GM23338 (cell line): ENCODE measurements at regions not wholly inside any gene's neighbourhood (a gene's known extent, or its start where the extent isn't known, plus 50 kb on each side); places are given as distances from the start of the nearest gene placed in this dataset.
"Not testable (repeated sequence)": the region's sequence is repeated elsewhere in the genome, so short reads cannot be mapped to it uniquely, and the experiment has no call there.

Experiments
- ATAC-seq: fragments of 200-7000 bp; cut with Tn5 transposase; 3 replicates; pipeline ENCODE4 v1.9.1; 2020
- DNase-seq: peaks from one replicate; pipeline ENCODE4 v3.0.0-alpha.2; 2015; ENCODE audit warnings: low spot score
- H2AFZ ChIP-seq: fragments of 200-600 bp; sonication (generic); 2 replicates; pipeline ENCODE4 v1.8.0; 2016; ENCODE audit warnings: antibody characterized with exemption, mild to moderate bottlenecking, moderate library complexity
- H3F3A ChIP-seq: fragments of 200-600 bp; sonication (generic); replicated peaks from 2 replicates; pipeline ENCODE4 v1.8.0; 2017; ENCODE audit warnings: antibody characterized with exemption, mixed run types, low read depth
- H3K27ac ChIP-seq: fragments of 200-600 bp; sonication (generic); 2 replicates; pipeline ENCODE4 v1.6.1; 2016; ENCODE audit warnings: low read depth
- H3K27me3 ChIP-seq: fragments of 200-600 bp; sonication (generic); 2 replicates; pipeline ENCODE4 v1.8.0; 2016; ENCODE audit warnings: mild to moderate bottlenecking, mixed run types, moderate library complexity; ENCODE audit not compliant: insufficient read depth
- H3K36me3 ChIP-seq: fragments of 200-600 bp; sonication (generic); 2 replicates; pipeline ENCODE4 v1.8.0; 2016; ENCODE audit warnings: mild to moderate bottlenecking; ENCODE audit not compliant: insufficient read depth
- H3K4me1 ChIP-seq: fragments of 200-600 bp; sonication (generic); 2 replicates; pipeline ENCODE4 v1.8.0; 2016; ENCODE audit warnings: mild to moderate bottlenecking, moderate library complexity; ENCODE audit not compliant: insufficient read depth
- H3K4me2 ChIP-seq: fragments of 200-600 bp; sonication (generic); 2 replicates; pipeline ENCODE4 v1.7.1; 2017; ENCODE audit warnings: mixed run types
- H3K4me3 ChIP-seq: fragments of 200-600 bp; sonication (generic); 2 replicates; pipeline ENCODE4 v1.6.1; 2016; ENCODE audit warnings: mixed run types
- H3K79me2 ChIP-seq: fragments of 200-600 bp; sonication (generic); replicated peaks from 2 replicates; pipeline ENCODE4 v1.8.0; 2017; ENCODE audit warnings: mild to moderate bottlenecking; ENCODE audit not compliant: insufficient read depth
- H3K9me2 ChIP-seq: fragments of 200-600 bp; sonication (generic); 2 replicates; pipeline ENCODE4 v1.8.0; 2017; ENCODE audit not compliant: insufficient read depth
- H4K20me1 ChIP-seq: fragments of 200-600 bp; sonication (generic); replicated peaks from 2 replicates; pipeline ENCODE4 v1.8.0; 2017; ENCODE audit warnings: mild to moderate bottlenecking; ENCODE audit not compliant: insufficient read depth
- H3K27ac Mint-ChIP-seq: 2 replicates; pipeline ENCODE4 v1.8.0; 2020; ENCODE audit warnings: inconsistent platforms, mild to moderate bottlenecking, moderate library complexity, mixed read lengths
- H3K27me3 Mint-ChIP-seq: 3 replicates; pipeline ENCODE4 v1.8.0; 2022; ENCODE audit warnings: low read depth, mild to moderate bottlenecking, moderate library complexity, mixed read lengths, inconsistent platforms; ENCODE audit not compliant: insufficient read depth, poor library complexity
- H3K36me3 Mint-ChIP-seq: 3 replicates; pipeline ENCODE4 v1.8.0; 2021; ENCODE audit warnings: low read depth, mild to moderate bottlenecking, inconsistent platforms, moderate library complexity, mixed read lengths
- H3K4me1 Mint-ChIP-seq: 3 replicates; pipeline ENCODE4 v1.8.0; 2020; ENCODE audit warnings: mild to moderate bottlenecking, inconsistent platforms, mixed read lengths
- H3K4me3 Mint-ChIP-seq: 3 replicates; pipeline ENCODE4 v1.8.0; 2021; ENCODE audit warnings: moderate library complexity, mild to moderate bottlenecking, inconsistent platforms, mixed read lengths
- H3K9me3 Mint-ChIP-seq: 3 replicates; pipeline ENCODE4 v1.8.0; 2020; ENCODE audit warnings: moderate library complexity, mild to moderate bottlenecking, inconsistent platforms, mixed read lengths

DNA sequence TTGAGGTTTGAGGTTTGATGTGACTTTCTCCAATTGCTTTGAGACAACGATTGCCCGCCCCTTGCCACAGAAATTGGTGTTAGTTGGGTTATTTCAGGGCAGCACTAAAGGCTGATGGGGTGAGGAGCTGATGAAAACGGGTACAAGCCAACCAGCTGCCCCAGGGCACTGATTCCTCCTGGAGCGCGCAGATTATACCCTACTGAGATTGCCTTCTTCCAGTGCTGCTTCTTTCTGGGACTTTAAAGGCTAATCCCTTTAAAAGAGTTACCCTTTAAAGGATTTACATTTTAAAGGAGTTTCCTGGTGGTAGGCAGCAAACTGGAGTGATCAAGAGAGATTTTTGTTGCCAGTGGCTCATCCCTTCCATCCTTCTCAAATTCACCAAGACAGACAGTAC lies 1903.3 kb downstream of the KHDRBS2 start:
- peak; percentile 54; the same call in 2 of the 3 replicates for ATAC-seq
- not testable (repeated sequence) for H3K9me2 ChIP-seq, H3K36me3 Mint-ChIP-seq, H3K9me3 Mint-ChIP-seq, H3F3A ChIP-seq, H3K4me2 ChIP-seq, H3K4me3 Mint-ChIP-seq, H3K27ac Mint-ChIP-seq, H3K4me3 ChIP-seq, H3K27me3 ChIP-seq, H3K4me1 Mint-ChIP-seq, H3K27me3 Mint-ChIP-seq, H2AFZ ChIP-seq, H3K27ac ChIP-seq, DNase-seq, H4K20me1 ChIP-seq, H3K36me3 ChIP-seq, H3K4me1 ChIP-seq, H3K79me2 ChIP-seq

DNA sequence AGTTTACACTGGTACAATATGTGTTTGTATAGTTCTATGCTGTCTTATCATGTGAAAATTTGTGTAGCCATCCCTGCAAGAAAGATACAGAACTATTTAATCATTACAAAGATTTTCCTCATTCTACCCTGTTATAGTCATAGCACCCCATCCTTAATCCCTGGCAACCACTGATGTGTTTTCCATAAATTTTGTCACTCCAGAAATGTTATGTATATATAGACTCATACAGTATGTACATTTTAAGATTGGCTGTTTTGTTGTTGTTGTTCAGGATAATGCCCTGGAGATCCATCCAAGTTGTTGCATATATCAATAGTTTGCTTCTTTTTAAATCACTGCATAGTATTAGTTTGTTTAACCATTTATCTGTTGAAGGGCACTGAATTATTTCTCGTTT lies 1911.9 kb downstream of the KHDRBS2 start:
- H3K9me2 ChIP-seq, H3K4me3 Mint-ChIP-seq, H3K27ac Mint-ChIP-seq, H3K27me3 Mint-ChIP-seq, H3K36me3 Mint-ChIP-seq, H3K27me3 ChIP-seq, H2AFZ ChIP-seq, ATAC-seq, H3K4me1 Mint-ChIP-seq, DNase-seq, H3K79me2 ChIP-seq, H3K36me3 ChIP-seq, H4K20me1 ChIP-seq, H3K27ac ChIP-seq, H3K4me1 ChIP-seq, H3K4me2 ChIP-seq, H3K4me3 ChIP-seq, H3F3A ChIP-seq: not testable (repeated sequence)
- peaks cover 15% of the 10 kb centered on the region; the same call in 2 of the 3 replicates for H3K9me3 Mint-ChIP-seq

DNA sequence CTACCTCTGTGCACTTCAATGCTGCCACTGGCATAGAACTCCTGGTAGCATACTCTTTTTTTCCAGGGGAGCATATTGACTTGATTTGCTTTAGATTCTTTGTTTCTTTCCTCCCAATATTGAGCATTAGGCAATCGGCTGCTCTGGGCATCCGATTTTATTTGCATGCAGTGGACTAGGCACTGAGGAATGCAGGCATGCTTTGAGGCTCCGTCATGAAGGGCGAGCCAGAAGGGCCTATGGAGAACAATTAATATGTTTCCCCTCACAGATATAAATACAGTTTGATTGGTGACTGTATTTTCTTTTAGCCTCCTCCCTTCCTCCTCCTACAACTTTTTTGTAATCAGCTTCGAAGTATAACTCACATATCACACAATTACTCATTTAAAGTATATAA lies 1918.2 kb downstream of the KHDRBS2 start:
- H3K27ac Mint-ChIP-seq, H3K4me3 ChIP-seq, ATAC-seq, H3K9me2 ChIP-seq, H3K36me3 Mint-ChIP-seq, H3K4me1 Mint-ChIP-seq, H2AFZ ChIP-seq, H3K4me3 Mint-ChIP-seq, H3K79me2 ChIP-seq, H4K20me1 ChIP-seq, DNase-seq, H3K9me3 Mint-ChIP-seq, H3K27ac ChIP-seq, H3K27me3 ChIP-seq, H3K4me1 ChIP-seq, H3F3A ChIP-seq, H3K27me3 Mint-ChIP-seq, H3K4me2 ChIP-seq, H3K36me3 ChIP-seq: not testable (repeated sequence)

- ATAC-seq, result not testable (repeated sequence)
These were observed 1920.1 kb downstream of the KHDRBS2 start for GRCh38 chr6:60365901-60366300.

DNA sequence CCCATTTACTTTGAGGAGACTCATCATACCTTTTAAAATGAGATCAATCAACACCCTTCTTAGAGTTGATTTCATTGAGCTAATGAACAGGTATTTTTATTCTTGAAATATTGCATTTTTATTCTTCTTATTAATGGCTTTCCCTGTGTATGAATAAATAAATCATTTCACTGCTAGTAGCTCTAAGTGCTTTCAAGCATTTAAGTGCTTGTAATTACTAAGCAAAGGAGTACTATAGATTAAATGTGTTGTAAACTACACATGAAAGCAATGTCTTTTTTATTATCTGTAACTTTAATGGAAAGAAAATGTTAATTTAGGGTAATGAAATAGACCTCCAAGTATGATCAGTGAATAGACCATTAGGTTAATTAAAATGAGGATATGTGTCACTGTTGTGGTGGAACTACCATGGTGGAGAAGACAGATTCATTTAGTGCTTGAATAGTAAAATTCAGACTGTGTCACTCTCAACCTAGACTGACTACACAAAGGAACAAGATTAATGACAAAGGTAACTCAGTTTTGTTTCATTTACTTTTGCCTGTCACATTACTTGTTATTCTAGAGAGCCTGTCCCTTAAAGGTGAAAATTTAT lies 1943.5 kb downstream of the KHDRBS2 start:
- not testable (repeated sequence) for H3K9me2 ChIP-seq, H3K36me3 Mint-ChIP-seq, H3K4me1 Mint-ChIP-seq, H3K4me3 ChIP-seq, H3K4me3 Mint-ChIP-seq, ATAC-seq, H3K27ac Mint-ChIP-seq, H3K4me2 ChIP-seq, H4K20me1 ChIP-seq, H3K27ac ChIP-seq, DNase-seq, H3F3A ChIP-seq, H3K79me2 ChIP-seq, H3K36me3 ChIP-seq, H3K27me3 ChIP-seq, H2AFZ ChIP-seq, H3K27me3 Mint-ChIP-seq, H3K4me1 ChIP-seq
- peaks cover 30% of the 10 kb centered on the region for H3K9me3 Mint-ChIP-seq

More at GRCh38 chr6:60365901-60366300, 1920.1 kb downstream of the KHDRBS2 start:
- not testable (repeated sequence) for H3K27ac ChIP-seq, DNase-seq, H3K4me2 ChIP-seq, H2AFZ ChIP-seq, H3K4me3 Mint-ChIP-seq, H3K27me3 ChIP-seq, H3K27ac Mint-ChIP-seq, H4K20me1 ChIP-seq, H3K9me2 ChIP-seq, H3F3A ChIP-seq, H3K27me3 Mint-ChIP-seq, H3K4me1 ChIP-seq, H3K4me3 ChIP-seq, H3K9me3 Mint-ChIP-seq, H3K36me3 ChIP-seq, H3K79me2 ChIP-seq, H3K36me3 Mint-ChIP-seq, H3K4me1 Mint-ChIP-seq
